SHP77 (cell line): ENCODE measurements at regions not wholly inside any gene's neighbourhood (a gene's known extent, or its start where the extent isn't known, plus 50 kb on each side); places are given as distances from the start of the nearest gene placed in this dataset.

ENCODE experiments used
- DNase-seq, 2 experiments: peaks; one replicate each; lab custom pipeline; 2025; lab: John Stamatoyannopoulos, UW

- peak; percentile 19 to 21 for DNase-seq
Measured at GRCh38 chr4:165720411-165721082, 152.5 kb upstream of the TLL1 start.

- no peak for DNase-seq
Measured at GRCh38 chr4:165721815-165722214, 151.2 kb upstream of the TLL1 start.

- no peak for DNase-seq
Measured at GRCh38 chr4:165723051-165723795, 149.8 kb upstream of the TLL1 start.

- DNase-seq = no peak
Measured at GRCh38 chr4:165724786-165725185, 148.3 kb upstream of the TLL1 start.

- DNase-seq = no peak
Measured at GRCh38 chr4:165725352-165725751, 147.7 kb upstream of the TLL1 start.

- DNase-seq = no peak
Measured at GRCh38 chr4:165726831-165727230, 146.2 kb upstream of the TLL1 start.

GRCh38 chr4:165737309-165737972 lies 135.6 kb upstream of the TLL1 start:
- DNase-seq = no peak

GRCh38 chr4:165738571-165738970 lies 134.5 kb upstream of the TLL1 start:
- no peak for DNase-seq

GRCh38 chr4:165740911-165741310 lies 132.1 kb upstream of the TLL1 start:
- DNase-seq = no peak

GRCh38 chr4:165743422-165743821 lies 129.6 kb upstream of the TLL1 start:
- no peak for DNase-seq

GRCh38 chr4:165744370-165744769 lies 128.7 kb upstream of the TLL1 start:
- no peak for DNase-seq

GRCh38 chr4:165748321-165748720 lies 124.7 kb upstream of the TLL1 start:
- no peak for DNase-seq

GRCh38 chr4:165751882-165752281 lies 121.2 kb upstream of the TLL1 start:
- no peak for DNase-seq

- DNase-seq = no peak
Measured at GRCh38 chr4:165754664-165755063, 118.4 kb upstream of the TLL1 start.

- DNase-seq = no peak
Measured at GRCh38 chr4:165756836-165757235, 116.2 kb upstream of the TLL1 start.

- no peak for DNase-seq
Measured at GRCh38 chr4:165757451-165757850, 115.6 kb upstream of the TLL1 start.

GRCh38 chr4:165758086-165758485 lies 115.0 kb upstream of the TLL1 start:
- DNase-seq = no peak

GRCh38 chr4:165760182-165760581 lies 112.9 kb upstream of the TLL1 start:
- no peak for DNase-seq

GRCh38 chr4:165761963-165762362 lies 111.1 kb upstream of the TLL1 start:
- no peak for DNase-seq

- no peak for DNase-seq
Measured at GRCh38 chr4:165763640-165764039, 109.4 kb upstream of the TLL1 start.

GRCh38 chr4:165765053-165765452 lies 108.0 kb upstream of the TLL1 start:
- DNase-seq = no peak

- no peak for DNase-seq
Measured at GRCh38 chr4:165766018-165766417, 107.0 kb upstream of the TLL1 start.

GRCh38 chr4:165766976-165767375 lies 106.1 kb upstream of the TLL1 start:
- no peak for DNase-seq
